Activated T-cell treated with anti-CD3 and anti-CD28 coated beads for 1 hour (primary cell): ENCODE measurements at regions not wholly inside any gene's neighbourhood (a gene's known extent, or its start where the extent isn't known, plus 50 kb on each side); places are given as distances from the start of the nearest gene placed in this dataset.

ENCODE experiments used
- DNase-seq: peaks from one replicate; pipeline ENCODE4 v3.0.0-alpha.2; 2020; ENCODE audit warnings: low read depth

- no peak for DNase-seq
Measured at GRCh38 chr6:108734271-108734922, 113.8 kb upstream of the ARMC2 start.

DNA sequence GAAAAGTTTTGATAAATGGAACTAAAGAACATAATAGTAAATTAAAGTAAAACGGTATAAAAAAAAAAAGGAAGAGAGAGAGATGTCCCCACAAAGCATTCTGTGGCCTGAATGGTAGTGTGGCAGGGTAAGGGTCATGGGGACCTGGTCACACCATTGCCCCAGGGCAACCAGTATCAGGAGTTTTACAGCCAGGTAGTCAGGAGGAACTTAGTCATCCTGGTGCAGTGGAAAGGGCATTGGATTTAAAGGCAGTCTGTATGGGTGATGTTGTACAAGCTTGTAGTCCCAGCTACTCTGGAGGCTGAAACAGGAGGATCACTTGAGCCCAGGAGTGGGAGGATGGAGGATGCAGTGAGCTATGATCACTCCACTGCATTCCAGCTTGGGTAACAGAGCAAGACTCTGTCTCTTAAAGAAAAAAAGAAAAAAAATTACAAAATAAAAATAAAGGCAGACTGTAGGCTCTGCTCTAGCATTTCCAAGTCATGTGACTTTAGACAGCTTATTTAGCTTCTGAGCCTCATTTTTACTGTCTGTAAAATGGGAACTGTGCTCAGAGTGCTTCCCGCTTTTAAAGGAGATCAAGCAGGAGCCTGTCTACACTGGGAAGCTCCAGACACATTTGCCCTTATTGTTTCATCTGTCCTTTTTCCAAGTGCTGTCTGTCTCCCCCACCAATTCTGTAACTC is 112.8 kb upstream of the ARMC2 start:
- DNase-seq, result no peak

GRCh38 chr6:108736002-108736361 is 112.2 kb upstream of the ARMC2 start:
- no peak for DNase-seq

DNA sequence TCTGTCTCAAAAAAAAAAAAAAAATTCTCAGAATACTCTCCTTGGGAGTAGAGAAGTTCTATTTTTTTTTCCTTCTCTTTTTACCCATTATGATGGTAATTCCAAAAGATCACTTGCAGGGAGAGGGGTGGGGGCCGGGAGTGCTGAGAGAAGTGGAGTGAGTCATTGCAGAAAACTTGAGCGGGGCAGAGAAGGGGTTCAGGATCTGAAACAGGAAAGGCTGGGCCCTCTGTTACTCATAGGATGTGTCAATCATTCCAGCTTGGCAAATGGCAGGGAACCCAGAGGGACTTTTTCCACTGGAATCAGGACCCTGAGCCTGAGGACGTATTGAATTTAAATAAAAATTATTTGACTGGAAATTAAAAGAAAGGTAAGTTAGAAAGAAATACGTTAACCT is 111.4 kb upstream of the ARMC2 start:
- DNase-seq, result no peak

- no peak for DNase-seq
Measured at GRCh38 chr6:108737594-108738546, 110.4 kb upstream of the ARMC2 start.

DNA sequence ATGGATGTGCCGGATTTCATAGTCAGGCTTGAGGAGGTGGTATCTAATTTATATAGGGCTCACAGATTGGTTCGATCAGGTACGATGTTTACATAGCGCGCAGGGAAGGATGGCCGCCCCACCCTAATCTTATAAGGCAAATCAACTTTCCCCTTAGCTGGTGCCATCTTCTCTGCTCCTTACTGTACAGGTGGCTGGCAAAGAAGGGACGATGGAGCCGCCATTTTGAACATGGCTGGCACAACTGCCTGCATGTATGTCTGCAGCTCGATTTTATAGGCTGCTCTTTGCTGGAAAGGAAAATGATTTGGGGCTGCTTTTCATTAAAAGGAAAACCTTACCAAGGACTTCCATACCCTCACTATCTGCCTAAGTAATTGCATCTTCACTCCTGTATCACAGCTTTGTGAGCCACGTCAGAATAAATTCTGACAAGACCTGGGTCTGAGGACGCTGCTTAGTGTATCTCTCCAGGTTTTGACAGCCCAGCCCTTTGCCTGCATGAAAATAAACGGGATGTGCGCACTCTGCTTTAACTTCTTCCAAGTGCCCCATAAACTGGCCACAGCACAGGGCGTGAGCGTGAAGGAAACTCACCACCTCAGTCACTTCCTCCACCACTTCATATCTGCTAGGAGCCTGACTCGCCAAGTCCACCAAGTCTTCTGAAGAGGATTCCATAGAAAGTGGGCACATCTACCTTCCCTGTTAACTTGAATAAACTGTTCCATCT is 109.4 kb upstream of the ARMC2 start:
- DNase-seq, result no peak

GRCh38 chr6:108739496-108740330 is 108.5 kb upstream of the ARMC2 start:
- DNase-seq, result no peak

DNA sequence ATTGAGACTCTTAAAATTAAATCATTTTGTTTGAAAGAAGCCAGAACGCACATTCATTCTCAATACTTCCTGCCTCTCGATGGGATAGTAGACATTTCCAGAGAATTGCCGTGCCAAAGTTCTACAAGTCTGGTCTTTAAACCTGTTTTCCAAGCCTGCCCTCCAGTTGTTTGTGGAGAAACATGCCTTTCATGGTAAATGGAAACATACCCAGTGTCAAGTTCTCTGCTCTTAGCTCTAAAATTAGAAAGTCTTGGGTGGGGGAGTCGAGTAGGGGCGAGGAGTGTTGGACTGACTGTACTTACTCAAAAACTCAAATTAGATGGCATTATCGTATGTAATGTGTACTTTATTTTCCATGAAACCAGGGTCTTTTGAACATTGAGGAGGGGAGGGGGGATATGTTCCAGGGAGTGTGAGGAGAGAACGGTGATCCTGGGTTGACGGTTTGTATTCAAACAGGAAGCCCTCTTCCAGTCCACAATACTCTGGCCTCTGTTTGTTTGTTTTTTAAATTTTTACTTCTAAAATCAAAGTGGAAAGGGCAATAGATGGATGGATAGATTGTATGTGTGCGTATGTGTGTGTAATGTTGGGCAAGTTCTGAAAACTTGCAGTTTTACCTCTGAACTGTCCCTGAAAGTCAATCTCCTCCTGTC is 106.8 kb upstream of the ARMC2 start:
- DNase-seq, result no peak

GRCh38 chr6:108742041-108742440 is 106.2 kb upstream of the ARMC2 start:
- no peak for DNase-seq

GRCh38 chr6:108744244-108744972 is 103.8 kb upstream of the ARMC2 start:
- no peak for DNase-seq

DNA sequence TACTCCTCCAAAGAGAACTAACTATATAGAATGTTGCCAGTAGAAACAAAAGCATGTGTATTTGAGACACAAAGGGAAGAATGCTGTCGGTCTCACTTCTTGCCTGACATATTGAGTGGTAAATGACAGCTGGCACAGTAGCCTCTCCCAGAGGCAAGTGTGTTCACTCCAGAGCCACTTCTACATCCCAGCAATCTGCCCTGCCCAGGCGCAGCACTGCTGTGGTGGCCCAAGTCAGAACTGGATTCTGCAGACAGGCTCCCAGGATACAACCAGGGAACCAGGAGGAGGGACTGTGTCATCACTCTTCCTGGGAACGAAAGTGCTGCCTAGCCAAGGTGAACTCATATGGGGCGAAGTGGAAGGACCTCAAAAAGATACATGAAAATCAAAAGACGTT is 103.2 kb upstream of the ARMC2 start:
- no peak for DNase-seq

- no peak for DNase-seq
Measured at GRCh38 chr6:108745664-108746336, 102.4 kb upstream of the ARMC2 start.

GRCh38 chr6:108746366-108746765 is 101.9 kb upstream of the ARMC2 start:
- no peak for DNase-seq

DNA sequence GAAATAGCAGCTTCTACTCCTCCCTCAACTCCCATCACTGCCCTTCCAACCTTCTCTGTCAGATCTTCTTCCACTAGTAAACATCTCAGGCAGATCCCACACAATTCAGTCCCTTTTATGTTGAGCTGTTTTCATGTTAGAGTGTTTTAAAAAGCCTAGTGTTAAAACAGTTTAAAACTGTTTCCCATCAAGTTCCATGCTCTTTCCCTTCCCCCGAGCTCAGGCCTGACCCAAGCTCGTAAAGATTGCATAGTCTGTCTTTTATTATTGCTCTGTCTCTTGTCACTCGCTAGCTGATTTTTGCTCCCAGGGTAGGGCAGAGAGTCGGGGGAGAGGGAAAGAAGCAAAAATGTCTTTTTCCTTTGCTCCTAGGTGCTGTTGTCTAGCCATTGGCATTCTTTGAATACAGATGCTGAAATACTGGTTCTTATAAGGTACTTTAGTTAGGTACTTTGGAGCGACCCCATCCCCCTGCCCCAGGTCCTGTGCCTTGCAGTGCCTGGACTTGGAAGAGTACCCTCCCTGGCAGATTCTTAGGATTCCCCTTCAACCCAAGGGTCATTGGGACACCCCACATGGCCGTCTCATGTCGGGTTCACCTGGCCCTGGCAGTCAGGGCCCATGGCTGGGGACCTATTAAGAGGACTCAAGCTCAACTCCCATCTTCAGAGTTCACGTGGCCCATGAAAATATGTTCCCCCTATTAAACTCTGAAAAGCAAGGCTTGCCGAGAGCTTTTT is 101.2 kb upstream of the ARMC2 start:
- no peak for DNase-seq

DNA sequence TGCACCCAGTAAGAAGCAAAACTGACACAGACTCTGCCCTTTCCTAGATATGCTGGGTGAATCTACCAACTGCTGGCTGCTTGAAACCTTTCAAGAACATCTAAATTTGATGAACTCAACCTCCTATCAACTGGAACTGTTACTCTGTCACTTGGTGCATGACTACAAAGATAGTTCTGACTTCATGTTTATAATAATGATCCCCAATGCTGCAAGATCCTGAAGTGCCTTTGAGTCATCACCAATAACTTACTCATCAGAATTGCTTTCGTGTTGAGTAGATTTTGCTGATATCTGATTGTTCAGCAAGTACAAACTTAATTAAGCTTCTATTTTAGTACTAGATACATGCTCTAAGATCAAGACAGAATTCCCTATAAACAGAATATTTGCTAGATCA is 100.2 kb upstream of the ARMC2 start:
- no peak for DNase-seq

GRCh38 chr6:108748959-108749358 is 99.3 kb upstream of the ARMC2 start:
- no peak for DNase-seq

GRCh38 chr6:108750801-108751200 is 97.4 kb upstream of the ARMC2 start:
- DNase-seq, result no peak

DNA sequence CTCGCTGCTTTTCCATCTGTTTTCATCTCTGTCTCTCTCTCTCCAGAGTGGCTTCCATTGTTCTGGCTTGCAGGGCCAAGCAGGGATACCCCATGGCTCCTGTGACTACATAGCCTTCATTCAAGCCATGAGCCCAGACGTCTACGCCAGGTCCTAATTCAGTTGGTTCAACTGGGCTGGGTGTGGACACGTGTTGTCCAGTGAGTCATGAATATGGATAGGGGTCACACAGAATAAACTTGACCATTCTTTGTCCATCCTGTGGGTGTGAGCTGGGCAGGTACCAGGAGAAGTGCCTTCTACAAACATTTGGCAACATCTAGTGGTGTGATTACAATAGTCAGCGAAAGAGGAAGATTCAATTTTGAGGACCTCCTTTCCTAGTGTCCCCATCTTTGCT is 96.9 kb upstream of the ARMC2 start:
- DNase-seq, result no peak
